MM.1S (cell line): ENCODE measurements at regions not wholly inside any gene's neighbourhood (a gene's known extent, or its start where the extent isn't known, plus 50 kb on each side); places are given as distances from the start of the nearest gene placed in this dataset.

Experiments used
- EZH2 ChIP-seq: fragments of 300-600 bp; sonication (generic); optimal IDR thresholded peaks from 2 replicates; pipeline ENCODE3; 2017; ENCODE audit warnings: low read depth, mild to moderate bottlenecking, antibody characterized with exemption, low read length, mixed read lengths
- TF ChIP-seq, protein P1 (sequence below): fragments of 300-600 bp; sonication (generic); IDR thresholded peaks from 2 replicates; pipeline ENCODE4 v1.5.1; 2016; ENCODE audit warnings: antibody characterized with exemption, low read length, mixed read lengths

DNA sequence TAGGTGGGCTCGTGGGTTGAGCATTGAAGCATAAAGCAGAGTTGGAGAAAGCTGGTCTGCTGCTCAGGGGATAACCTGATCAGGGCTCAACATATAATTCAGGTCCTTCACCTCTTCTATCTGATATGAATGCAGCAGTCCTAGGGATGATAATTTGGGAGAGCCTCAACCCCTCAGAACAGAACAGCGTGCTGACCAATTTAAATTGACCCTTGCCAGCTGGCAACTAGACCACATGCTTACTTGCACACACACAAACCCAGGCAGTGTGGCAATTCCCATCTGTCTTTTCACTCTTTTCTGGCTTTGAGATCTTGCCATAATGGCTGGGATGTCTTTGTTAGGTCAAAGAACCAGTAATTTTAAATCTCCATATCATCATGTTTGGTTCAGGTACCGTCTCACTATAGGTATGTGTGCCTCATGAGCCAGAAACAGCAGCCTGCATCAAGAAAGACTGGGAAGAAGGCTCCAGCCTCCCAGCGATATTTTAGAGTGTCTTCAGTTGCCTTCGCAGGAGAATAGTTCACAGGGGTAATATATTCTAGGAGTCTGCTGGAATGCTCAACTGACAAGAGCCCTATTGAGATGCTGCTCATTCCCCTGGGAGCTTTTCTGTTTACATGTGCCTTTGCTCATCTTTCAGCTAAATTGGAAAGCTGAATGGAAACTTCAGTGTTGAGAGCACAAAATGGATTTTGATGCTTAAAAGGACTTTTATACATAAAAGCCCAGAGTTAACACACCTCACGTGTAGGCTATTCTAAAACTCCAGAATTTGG is 497.6 kb downstream of the RASEF start:
- TF ChIP-seq, protein P1, sequence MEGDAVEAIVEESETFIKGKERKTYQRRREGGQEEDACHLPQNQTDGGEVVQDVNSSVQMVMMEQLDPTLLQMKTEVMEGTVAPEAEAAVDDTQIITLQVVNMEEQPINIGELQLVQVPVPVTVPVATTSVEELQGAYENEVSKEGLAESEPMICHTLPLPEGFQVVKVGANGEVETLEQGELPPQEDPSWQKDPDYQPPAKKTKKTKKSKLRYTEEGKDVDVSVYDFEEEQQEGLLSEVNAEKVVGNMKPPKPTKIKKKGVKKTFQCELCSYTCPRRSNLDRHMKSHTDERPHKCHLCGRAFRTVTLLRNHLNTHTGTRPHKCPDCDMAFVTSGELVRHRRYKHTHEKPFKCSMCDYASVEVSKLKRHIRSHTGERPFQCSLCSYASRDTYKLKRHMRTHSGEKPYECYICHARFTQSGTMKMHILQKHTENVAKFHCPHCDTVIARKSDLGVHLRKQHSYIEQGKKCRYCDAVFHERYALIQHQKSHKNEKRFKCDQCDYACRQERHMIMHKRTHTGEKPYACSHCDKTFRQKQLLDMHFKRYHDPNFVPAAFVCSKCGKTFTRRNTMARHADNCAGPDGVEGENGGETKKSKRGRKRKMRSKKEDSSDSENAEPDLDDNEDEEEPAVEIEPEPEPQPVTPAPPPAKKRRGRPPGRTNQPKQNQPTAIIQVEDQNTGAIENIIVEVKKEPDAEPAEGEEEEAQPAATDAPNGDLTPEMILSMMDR: no peak
- no peak for TF ChIP-seq EZH2
